RWPE2 (cell line): ENCODE measurements at regions not wholly inside any gene's neighbourhood (a gene's known extent, or its start where the extent isn't known, plus 50 kb on each side); places are given as distances from the start of the nearest gene placed in this dataset.

ENCODE experiments used
- ATAC-seq: fragments of 200-7000 bp; cut with Tn5 transposase; 3 replicates; pipeline ENCODE4 v1.9.1; 2021; ENCODE audit warnings: low read depth
- DNase-seq: peaks from one replicate; pipeline ENCODE4 v3.0.0-alpha.2; 2020; ENCODE audit warnings: low spot score
- H3K27ac ChIP-seq: fragments of 450-650 bp; 2 replicates; pipeline ENCODE4 v1.5.1; 2017; ENCODE audit warnings: mild to moderate bottlenecking; ENCODE audit not compliant: poor library complexity, severe bottlenecking
- H3K27me3 ChIP-seq: fragments of 250-450 bp; sonication (Bioruptor Pico); 2 replicates; pipeline ENCODE4 v1.5.1; 2021; ENCODE audit warnings: mild to moderate bottlenecking, moderate library complexity; ENCODE audit not compliant: insufficient read depth, poor library complexity, severe bottlenecking
- H3K36me3 ChIP-seq: fragments of 250-450 bp; sonication (Bioruptor Pico); 2 replicates; pipeline ENCODE4 v1.5.1; 2020; ENCODE audit warnings: low read depth, mild to moderate bottlenecking, moderate library complexity
- H3K4me1 ChIP-seq: fragments of 250-450 bp; sonication (Bioruptor Pico); 2 replicates; pipeline ENCODE4 v1.5.1; 2021; ENCODE audit warnings: mild to moderate bottlenecking, moderate library complexity; ENCODE audit not compliant: insufficient read depth, poor library complexity, severe bottlenecking
- H3K4me3 ChIP-seq: fragments of 250-450 bp; sonication (Bioruptor Pico); 2 replicates; pipeline ENCODE4 v1.5.1; 2021; ENCODE audit warnings: mild to moderate bottlenecking, moderate library complexity; ENCODE audit not compliant: severe bottlenecking
- H3K9me3 ChIP-seq: fragments of 250-450 bp; sonication (Bioruptor Pico); 2 replicates; pipeline ENCODE4 v1.5.1; 2021; ENCODE audit warnings: mild to moderate bottlenecking, moderate library complexity; ENCODE audit not compliant: severe bottlenecking
- CTCF ChIP-seq: fragments of 450-650 bp; IDR thresholded peaks from one replicate; pipeline ENCODE4 v1.5.1; 2017; ENCODE audit warnings: mild to moderate bottlenecking, moderate library complexity; ENCODE audit not compliant: poor library complexity, severe bottlenecking

- no peaks in the 10 kb centered on the region for H3K27me3 ChIP-seq
- H3K27ac ChIP-seq = no peak overlapping the region
- H3K36me3 ChIP-seq = no peaks in the 10 kb centered on the region; the same call in 1 of the 2 replicates
- H3K4me1 ChIP-seq = no peaks in the 10 kb centered on the region
- DNase-seq (no peak), ATAC-seq (no peak)
- no peak for TF ChIP-seq CTCF
- H3K4me3 ChIP-seq = no peak overlapping the region
- H3K9me3 ChIP-seq = no peaks in the 10 kb centered on the region
These were observed 78.6 kb upstream of the ETAA1 start for GRCh38 chr2:67318563-67318962.

GRCh38 chr2:67318993-67319481, 78.1 kb upstream of the ETAA1 start:
- no peaks in the 10 kb centered on the region; the same call in 1 of the 2 replicates for H3K36me3 ChIP-seq
- ATAC-seq = no peak
- no peak for DNase-seq
- no peak overlapping the region for H3K27ac ChIP-seq
- no peaks in the 10 kb centered on the region for H3K9me3 ChIP-seq
- TF ChIP-seq CTCF = no peak
- H3K4me1 ChIP-seq = no peaks in the 10 kb centered on the region
- no peaks in the 10 kb centered on the region for H3K27me3 ChIP-seq
- no peak overlapping the region for H3K4me3 ChIP-seq

- TF ChIP-seq CTCF = no peak
- ATAC-seq (no peak), DNase-seq (no peak)
- H3K27ac ChIP-seq = no peak overlapping the region
- H3K9me3 ChIP-seq = no peaks in the 10 kb centered on the region
- H3K36me3 ChIP-seq = no peaks in the 10 kb centered on the region; the same call in 1 of the 2 replicates
- H3K4me3 ChIP-seq = no peak overlapping the region
- no peaks in the 10 kb centered on the region for H3K27me3 ChIP-seq
- H3K4me1 ChIP-seq = no peaks in the 10 kb centered on the region
These were observed 76.1 kb upstream of the ETAA1 start for GRCh38 chr2:67320861-67321587.

- Histone ChIP-seq H3K4me3 (no peak overlapping the region), H3K27ac (no peak overlapping the region)
These were observed 75.6 kb upstream of the ETAA1 start for GRCh38 chr2:67321588-67321903.

More at GRCh38 chr2:67321588-67321903, 75.6 kb upstream of the ETAA1 start:
- Histone ChIP-seq H3K9me3 (no peaks in the 10 kb centered on the region), H3K27me3 (no peaks in the 10 kb centered on the region), H3K4me1 (no peaks in the 10 kb centered on the region), H3K36me3 (no peaks in the 10 kb centered on the region; the same call in 1 of the 2 replicates)
- no peak for TF ChIP-seq CTCF
- no peak for ATAC-seq
- DNase-seq = no peak
